NCI-H748 treated with DMSO at 0.1 percent for 48 hours (cell line): ENCODE measurements at regions not wholly inside any gene's neighbourhood (a gene's known extent, or its start where the extent isn't known, plus 50 kb on each side); places are given as distances from the start of the nearest gene placed in this dataset.

Experiments used
- DNase-seq: peaks from one replicate; lab custom pipeline; 2025; lab: John Stamatoyannopoulos, UW

DNA sequence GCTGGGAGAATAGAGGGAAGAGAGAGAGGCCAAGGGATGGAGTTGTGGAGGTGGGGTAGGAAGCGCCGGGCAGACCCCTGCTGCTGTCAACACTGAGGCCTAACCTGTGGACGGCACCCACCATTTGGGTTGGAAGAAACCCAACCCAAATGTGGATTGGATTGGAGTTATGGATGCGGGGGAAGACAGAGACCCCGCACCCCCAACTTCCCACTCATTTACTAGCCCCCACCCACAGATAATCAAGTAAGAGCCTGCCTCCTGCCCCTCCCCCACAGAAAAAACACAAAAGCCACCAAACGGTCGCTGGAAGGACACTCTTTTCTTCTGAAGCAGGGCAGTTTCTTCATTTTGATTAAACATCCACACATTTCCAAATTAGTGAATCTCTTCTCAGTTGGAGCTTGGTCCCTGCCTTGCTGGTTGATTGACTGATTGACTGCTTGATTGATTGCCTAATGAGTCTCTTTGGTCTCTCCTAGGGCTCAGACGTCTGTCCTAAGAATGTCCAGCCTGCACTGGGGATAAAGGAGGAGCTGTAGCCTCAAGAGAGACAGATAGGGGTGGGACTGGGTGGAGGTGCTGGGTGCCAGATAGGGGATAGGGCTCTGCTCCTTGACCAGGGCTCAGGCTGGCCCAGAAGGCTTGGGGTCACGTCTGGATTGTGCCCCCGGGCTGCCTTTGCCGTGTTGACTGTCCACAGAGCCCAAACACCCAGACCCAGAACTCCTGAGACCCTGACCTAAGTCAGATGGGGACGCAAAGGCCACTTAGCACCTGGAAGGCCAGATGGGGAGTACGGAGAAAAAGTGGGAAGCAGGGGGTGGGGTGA lies 74.9 kb upstream of the FOXP4 start:
- DNase-seq, result no peak

DNA sequence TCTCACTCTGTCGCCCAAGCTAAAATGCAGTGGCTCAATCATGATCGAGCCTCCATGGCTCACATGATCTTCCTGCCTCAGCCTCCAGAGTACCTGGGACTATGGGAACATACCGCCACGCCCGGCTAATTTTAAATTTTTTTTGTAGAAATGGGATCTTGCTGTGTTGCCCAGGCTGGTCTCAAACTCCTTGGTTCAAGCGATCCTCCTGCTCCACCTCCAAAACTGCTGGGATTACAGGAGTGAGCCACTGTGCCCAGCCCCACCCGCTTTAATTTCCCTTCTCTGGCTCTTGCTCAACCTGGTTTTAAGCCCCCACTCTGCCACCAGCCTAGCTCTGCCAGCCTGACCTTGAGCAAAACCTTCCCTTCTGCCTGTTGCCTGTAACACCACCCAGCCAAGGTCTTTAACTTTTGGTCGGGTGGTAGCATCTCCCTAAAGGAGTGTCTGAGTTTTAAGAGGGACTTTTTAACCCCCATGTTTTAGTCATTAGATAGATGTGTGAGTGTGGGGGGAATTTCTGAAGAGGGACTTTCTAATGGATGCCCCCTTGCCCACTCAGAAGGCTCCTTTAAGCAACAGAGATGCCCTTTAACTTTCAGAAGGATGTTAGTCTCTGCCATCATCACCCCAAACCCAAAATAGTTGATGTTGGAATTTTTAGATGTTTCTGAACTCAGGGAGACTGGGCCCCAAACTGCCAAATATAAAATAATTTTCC lies 71.8 kb upstream of the FOXP4 start:
- no peak for DNase-seq

DNA sequence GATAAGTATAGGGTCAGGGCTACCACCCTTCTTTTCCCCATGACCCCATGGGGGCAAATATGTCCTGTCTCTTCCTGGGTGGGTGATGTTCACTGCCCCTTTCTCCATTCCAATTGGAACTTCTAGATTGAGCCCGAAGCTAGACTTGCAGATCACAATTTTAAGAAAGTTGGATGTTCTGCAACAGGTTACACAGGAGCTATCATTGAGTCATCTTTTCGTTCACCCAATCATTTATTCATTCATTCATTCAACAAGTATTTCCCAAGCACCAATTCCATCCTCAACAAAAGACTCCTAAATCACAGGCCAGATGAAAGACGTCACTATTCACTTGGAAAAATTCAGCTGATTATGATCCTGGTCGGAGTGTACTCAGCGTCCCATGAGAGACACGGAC lies 71.0 kb upstream of the FOXP4 start:
- DNase-seq, result no peak

- no peak for DNase-seq
Observed at GRCh38 chr6:41475737-41476357, 70.3 kb upstream of the FOXP4 start.

GRCh38 chr6:41476401-41476800 lies 69.8 kb upstream of the FOXP4 start:
- DNase-seq, result no peak

- no peak for DNase-seq
Observed at GRCh38 chr6:41477572-41477971, 68.6 kb upstream of the FOXP4 start.

DNA sequence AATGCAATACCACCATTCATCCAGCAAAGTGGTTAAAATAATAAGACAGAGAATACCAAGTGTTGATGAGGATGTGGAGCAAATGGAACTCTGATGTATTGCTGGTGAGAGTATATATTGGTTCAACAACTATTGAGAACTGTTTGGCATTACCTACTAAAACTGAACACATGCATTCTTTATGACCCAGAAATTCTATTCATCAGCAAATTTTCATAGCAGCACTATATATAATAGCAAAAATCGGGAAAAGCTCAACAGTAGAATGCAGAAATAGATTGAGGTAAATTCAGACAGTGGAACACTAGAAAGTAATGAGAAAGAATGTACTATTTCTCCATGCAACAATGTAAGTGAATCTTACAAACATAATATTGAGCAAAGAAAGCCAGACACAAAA lies 62.2 kb upstream of the FOXP4 start:
- DNase-seq, result no peak

- no peak for DNase-seq
Observed at GRCh38 chr6:41487860-41488432, 58.2 kb upstream of the FOXP4 start.

GRCh38 chr6:41488433-41489119 lies 57.6 kb upstream of the FOXP4 start:
- no peak for DNase-seq

GRCh38 chr6:41489120-41489851 lies 56.9 kb upstream of the FOXP4 start:
- no peak for DNase-seq

GRCh38 chr6:41492261-41492891 lies 53.8 kb upstream of the FOXP4 start:
- no peak for DNase-seq

GRCh38 chr6:41494212-41495110 lies 51.7 kb upstream of the FOXP4 start:
- DNase-seq, result no peak
